ENCODE measurements at regions not wholly inside any gene's neighbourhood (a gene's known extent, or its start where the extent isn't known, plus 50 kb on each side); places are given as distances from the start of the nearest gene placed in this dataset.

GRCh38 chr3:139121513-139122220, 77.0 kb upstream of the PRR23C start:
- TF ChIP-seq POLR2AphosphoS5 (IDR thresholded peaks at IDR 0.05; ENCODE audit: low read depth, low read length) (no peak), TAF1 (IDR thresholded peaks at IDR 0.05; ENCODE audit: borderline replicate concordance, insufficient read depth, low read length) (no peak), SIN3A (IDR thresholded peaks at IDR 0.05; ENCODE audit: borderline replicate concordance, insufficient read depth, low read length) (no peak), REST (IDR thresholded peaks at IDR 0.05; ENCODE audit: insufficient read depth in 1 of 2, low read depth in 2 of 2, low read length in 2 of 2) (no peak), FOXP2 (optimal IDR thresholded peaks at IDR 0.05; ENCODE audit: borderline replicate concordance, extremely low read depth, extremely low read length, insufficient read depth) (no peak)
